Left hindlimb (tissue), 1 donor: ENCODE measurements at regions not wholly inside any gene's neighbourhood (a gene's known extent, or its start where the extent isn't known, plus 50 kb on each side); places are given as distances from the start of the nearest gene placed in this dataset.
"Not testable (repeated sequence)": the region's sequence is repeated elsewhere in the genome, so short reads cannot be mapped to it uniquely, and the experiment has no call there.

Source experiments
- DNase-seq: peaks from one replicate; pipeline ENCODE4 v3.0.0-alpha.2; 2018

- DNase-seq = peak; percentile 60
Measured at GRCh38 chr15:31488437-31489204, 162.0 kb downstream of the KLF13 start.

- DNase-seq = no peak
Measured at GRCh38 chr15:31489281-31489680, 162.6 kb downstream of the KLF13 start.

GRCh38 chr15:31489801-31490646 lies 163.4 kb downstream of the KLF13 start:
- no peak for DNase-seq

GRCh38 chr15:31494786-31495185 lies 168.2 kb downstream of the KLF13 start:
- DNase-seq = no peak

- DNase-seq = no peak
Measured at GRCh38 chr15:31495281-31495680, 168.6 kb downstream of the KLF13 start.

- no peak for DNase-seq
Measured at GRCh38 chr15:31497838-31498237, 171.2 kb downstream of the KLF13 start.

- DNase-seq = no peak
Measured at GRCh38 chr15:31498329-31498728, 171.7 kb downstream of the KLF13 start.

- no peak for DNase-seq
Measured at GRCh38 chr15:31498756-31499155, 172.1 kb downstream of the KLF13 start.

GRCh38 chr15:31499236-31499952 lies 172.8 kb downstream of the KLF13 start:
- DNase-seq = no peak

GRCh38 chr15:31499953-31500765 lies 173.5 kb downstream of the KLF13 start:
- DNase-seq = no peak

- DNase-seq = no peak
Measured at GRCh38 chr15:31500766-31501449, 174.3 kb downstream of the KLF13 start.

- DNase-seq = no peak
Measured at GRCh38 chr15:31501536-31502157, 175.0 kb downstream of the KLF13 start.

- no peak for DNase-seq
Measured at GRCh38 chr15:31502541-31503229, 176.1 kb downstream of the KLF13 start.

- DNase-seq = no peak
Measured at GRCh38 chr15:31503256-31503655, 176.6 kb downstream of the KLF13 start.

GRCh38 chr15:31503758-31504461 lies 177.3 kb downstream of the KLF13 start:
- no peak for DNase-seq

GRCh38 chr15:31504462-31504839 lies 177.8 kb downstream of the KLF13 start:
- DNase-seq = no peak

GRCh38 chr15:31507573-31507972 lies 180.9 kb downstream of the KLF13 start:
- DNase-seq = not testable (repeated sequence)

- no peak for DNase-seq
Measured at GRCh38 chr15:31508656-31509055, 182.0 kb downstream of the KLF13 start.

GRCh38 chr15:31510057-31510456 lies 183.4 kb downstream of the KLF13 start:
- DNase-seq = no peak

GRCh38 chr15:31511707-31512310 lies 185.2 kb downstream of the KLF13 start:
- DNase-seq = no peak
